ENCODE measurements at regions not wholly inside any gene's neighbourhood (a gene's known extent, or its start where the extent isn't known, plus 50 kb on each side); places are given as distances from the start of the nearest gene placed in this dataset.
"Not testable (repeated sequence)": the region's sequence is repeated elsewhere in the genome, so short reads cannot be mapped to it uniquely, and the experiment has no call there.

- DNase-seq, result no peak
These were observed 111.1 kb downstream of the KLF8 start for GRCh38 chrX:56343219-56343618.

- no peak for DNase-seq
These were observed 111.5 kb downstream of the KLF8 start for GRCh38 chrX:56343664-56344063.

DNA sequence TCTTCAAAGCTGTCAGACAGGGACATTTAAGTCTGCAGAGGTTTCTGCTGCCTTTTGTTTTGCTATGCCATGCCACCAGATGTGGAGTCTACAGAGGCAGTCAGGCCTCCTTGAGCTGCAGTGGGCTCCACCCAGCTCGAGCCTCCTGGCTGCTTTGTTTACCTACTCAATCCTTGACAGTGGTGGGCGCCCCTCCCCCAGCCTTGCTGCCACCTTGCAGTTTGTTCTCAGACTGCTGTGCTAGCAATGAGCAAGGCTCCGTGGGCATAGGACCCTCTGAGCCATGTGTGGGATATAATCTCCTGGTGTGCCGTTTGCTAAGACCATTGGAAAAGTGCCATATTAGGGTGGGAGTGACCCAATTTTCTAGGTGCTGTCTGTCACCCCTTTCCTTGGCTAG, 126.0 kb downstream of the KLF8 start:
- not testable (repeated sequence) for DNase-seq

- not testable (repeated sequence) for DNase-seq
These were observed 133.0 kb downstream of the KLF8 start for GRCh38 chrX:56365171-56365570.

GRCh38 chrX:56366901-56367300, 134.7 kb downstream of the KLF8 start:
- no peak for DNase-seq

DNA sequence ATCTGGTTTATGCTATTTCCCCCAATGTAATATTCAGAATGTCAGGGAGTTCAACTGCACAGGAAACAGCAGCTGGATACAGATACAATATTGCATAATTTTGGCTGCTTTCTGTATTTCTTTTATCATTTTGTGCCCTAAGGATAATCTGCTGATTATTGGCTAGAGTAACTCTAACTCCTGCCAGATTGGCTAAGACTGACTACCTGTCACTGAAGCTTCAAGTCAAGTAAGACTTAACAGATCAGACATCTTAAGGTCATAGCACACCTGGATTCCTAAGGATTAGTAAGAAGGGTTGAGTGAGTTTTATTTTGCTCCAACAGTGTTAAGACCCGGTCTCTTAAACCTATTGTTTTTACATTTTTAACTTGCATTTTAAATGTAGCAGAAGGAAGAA, 136.8 kb downstream of the KLF8 start:
- no peak for DNase-seq

DNA sequence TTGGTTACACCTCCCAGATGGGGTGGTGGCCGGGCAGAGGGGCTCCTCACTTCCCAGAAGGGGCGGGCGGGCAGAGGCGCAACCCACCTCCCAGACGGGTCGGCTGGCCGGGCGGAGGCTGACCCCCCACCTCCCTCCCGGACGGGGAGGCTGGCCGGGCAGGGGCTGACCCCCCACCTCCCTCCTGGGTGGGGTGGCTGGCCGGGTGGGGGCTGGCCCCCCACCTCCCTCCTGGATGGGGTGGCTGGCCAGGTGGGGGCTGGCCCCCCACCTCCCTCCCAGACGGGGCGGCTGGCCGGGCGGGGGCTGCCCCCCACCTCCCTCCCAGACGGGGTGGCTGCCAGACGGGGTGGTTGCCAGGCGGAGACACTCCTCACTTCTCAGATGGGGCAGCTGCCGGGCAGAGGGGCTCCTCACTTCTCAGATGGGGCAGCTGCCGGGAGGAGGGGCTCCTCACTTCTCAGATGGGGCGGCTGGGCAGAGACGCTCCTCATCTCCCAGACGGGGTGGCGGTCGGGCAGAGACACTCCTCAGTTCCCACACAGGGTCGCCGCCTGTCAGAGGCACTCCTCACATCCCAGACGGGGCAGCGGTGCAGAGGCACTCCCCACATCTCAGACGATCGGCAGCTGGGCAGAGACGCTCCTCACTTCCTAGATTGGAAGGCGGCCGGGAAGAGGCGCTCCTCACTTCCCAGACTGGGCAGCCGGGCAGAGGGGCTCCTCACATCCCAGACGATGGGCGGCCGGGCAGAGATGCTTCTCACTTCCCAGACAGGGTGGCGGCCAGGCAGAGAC, 148.0 kb downstream of the KLF8 start:
- DNase-seq, result not testable (repeated sequence)

DNA sequence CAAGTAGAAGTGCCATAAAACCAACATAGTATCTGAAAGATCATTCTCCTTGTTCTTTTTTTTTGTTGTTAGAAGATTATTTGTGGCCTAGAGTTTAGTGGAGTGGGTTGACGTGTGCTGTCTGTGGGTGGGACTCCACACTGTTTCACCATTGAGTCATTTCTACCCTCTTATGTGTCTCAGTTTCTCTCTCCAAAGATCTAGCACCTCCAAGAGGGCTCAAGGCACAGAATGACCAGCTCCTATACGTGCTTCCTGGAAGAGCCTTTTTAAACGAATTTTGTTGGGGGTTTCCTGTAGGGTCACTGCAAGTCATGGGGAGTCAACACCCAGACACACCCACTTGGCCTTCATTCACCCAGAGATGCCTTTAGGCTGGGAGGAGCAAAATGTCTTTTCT, 150.1 kb downstream of the KLF8 start:
- DNase-seq, result no peak

GRCh38 chrX:56385336-56385735, 153.2 kb downstream of the KLF8 start:
- no peak for DNase-seq

DNA sequence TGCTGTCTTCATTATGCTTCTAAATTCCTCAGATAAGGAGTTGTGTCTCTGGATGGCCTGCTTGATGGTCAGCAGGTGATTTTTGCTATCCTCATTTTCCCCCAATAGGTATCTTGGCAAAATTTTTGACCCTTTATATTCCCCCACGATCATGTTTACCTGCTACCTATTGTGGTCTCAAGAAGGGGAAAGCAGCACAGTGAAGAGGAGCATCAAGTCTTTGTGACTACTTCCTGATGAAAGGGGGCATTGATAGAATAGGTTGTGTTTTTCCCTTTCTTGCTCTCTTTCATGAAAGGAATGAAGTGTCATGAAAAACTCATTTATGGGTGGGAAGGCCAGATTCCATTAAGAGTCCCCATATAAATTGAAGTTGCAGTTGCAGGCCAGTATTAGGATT, 153.8 kb downstream of the KLF8 start:
- no peak for DNase-seq

GRCh38 chrX:56397636-56398035, 165.5 kb downstream of the KLF8 start:
- no peak for DNase-seq

- DNase-seq, result no peak
These were observed 161.2 kb upstream of the UBQLN2 start for GRCh38 chrX:56402207-56402606.

DNA sequence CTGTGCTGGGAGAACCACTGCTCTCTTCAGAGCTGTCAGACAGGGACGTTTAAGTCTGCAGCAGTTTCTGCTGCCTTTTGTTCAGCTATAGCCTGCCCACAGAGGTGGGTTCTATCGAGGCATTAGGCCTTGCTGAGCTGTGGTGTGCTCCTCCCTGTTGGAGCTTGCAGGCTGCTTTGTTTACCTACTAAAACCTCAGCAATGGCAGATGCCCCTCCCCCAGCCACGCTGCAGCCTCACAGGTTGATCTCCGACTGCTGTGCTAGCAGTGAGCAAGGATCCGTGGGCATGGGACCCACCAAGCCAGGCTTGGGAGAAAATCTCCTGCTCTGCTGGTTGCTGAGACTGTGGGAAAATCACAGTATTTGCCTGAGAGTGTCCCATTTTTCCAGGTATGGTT, 133.8 kb upstream of the UBQLN2 start:
- no peak for DNase-seq

DNA sequence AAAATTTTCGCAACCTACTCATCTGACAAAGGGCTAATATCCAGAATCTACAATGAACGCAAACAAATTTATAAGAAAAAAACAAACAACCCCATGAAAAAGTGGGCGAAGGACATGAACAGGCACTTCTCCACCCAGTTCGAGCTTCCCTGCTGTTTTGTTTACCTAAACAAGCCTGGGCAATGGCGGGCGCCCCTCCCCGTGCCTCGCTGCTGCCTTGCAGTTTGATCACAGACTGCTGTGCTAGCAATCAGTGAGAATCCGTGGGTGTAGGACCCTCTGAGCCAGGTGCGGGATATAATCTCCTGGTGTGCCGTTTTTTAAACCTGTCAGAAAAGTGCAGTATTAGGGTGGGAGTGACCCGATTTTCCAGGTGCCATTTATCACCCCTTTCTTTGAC, 111.4 kb upstream of the UBQLN2 start:
- DNase-seq, result not testable (repeated sequence)

DNA sequence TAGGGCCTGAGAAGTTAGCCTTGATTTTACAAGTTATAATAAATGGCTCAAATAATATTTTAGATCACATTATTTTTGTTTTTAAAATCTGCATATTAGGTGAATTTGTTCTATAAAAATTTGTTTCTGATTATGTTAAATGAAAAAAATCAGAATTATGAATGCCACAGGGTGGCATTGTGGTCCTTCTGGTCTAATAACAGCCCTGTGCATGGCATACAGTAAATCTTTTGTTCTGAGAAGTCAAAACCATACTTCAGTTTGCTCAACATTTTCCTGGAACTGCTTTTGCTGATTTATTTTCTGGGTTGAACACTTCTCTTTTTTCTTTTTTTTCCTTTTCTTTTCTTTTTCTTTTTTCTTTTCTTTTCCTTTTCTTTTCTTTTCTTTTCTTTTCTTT, 101.0 kb upstream of the UBQLN2 start:
- DNase-seq, result peak; percentile 0

- DNase-seq, result no peak
These were observed 95.0 kb upstream of the UBQLN2 start for GRCh38 chrX:56468441-56468840.

DNA sequence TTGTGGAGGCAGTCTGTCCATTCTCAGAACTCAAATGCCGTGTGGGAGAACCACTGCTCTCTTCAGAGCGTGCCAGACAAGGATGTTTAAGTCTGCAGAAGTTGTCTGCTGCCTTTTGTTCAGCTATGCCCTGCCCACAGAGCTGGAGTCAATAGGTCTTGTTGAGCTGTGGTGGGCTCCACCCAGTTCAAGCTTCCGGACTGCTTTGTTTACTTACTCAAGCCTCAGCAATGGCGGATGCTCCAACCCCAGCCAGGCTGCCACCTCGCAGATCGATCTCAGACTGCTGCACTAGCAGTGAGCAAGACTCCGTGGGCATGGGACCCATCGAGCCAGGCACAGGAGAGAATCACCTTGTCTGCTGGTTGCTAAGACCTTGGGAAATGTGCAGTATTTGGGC, 68.5 kb upstream of the UBQLN2 start:
- not testable (repeated sequence) for DNase-seq

DNA sequence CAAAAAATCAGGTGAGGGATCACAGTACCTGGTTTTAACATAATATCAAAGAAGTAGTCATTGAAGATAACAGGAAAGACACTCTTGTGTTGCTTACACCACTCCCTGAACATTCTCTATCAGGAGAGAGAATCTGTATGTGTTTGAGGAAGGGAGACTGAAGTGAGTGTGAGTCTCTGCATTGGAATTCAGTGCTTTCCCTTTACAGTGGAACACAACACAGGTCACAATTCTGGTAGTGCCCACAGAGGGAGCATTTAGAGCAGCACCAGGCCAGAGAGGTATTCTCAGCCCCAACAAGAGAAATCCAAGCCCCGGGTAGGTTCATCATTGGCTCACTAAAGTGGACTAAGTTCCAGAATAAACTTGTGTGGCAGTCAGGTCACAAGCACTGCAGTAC, 64.7 kb upstream of the UBQLN2 start:
- DNase-seq, result no peak

DNA sequence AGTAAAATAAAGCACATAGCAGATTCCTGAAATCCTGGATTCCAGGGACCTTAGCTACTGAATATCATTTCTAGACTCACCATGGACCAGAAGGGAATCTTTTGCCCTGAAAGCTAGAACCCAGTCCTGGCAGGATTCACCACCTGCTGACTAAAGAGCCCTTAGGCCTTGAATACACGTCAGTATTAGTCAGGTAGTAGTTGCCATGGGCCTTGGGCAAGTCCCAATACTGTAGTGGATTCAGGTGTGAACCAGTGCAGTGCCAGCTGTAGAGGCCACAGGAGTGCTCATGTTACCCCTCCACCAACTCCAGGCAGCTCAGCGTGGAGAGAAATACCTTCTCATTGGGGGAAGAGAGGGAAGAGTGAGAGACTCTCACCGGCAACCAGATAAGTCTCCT, 64.1 kb upstream of the UBQLN2 start:
- DNase-seq, result no peak

GRCh38 chrX:56503941-56504673, 59.3 kb upstream of the UBQLN2 start:
- DNase-seq, result no peak

GRCh38 chrX:56505866-56506265, 57.6 kb upstream of the UBQLN2 start:
- DNase-seq, result no peak
